HG03039 (cell line): ENCODE measurements at regions not wholly inside any gene's neighbourhood (a gene's known extent, or its start where the extent isn't known, plus 50 kb on each side); places are given as distances from the start of the nearest gene placed in this dataset.

Source experiments
- ATAC-seq: cut with Tn5 transposase; IDR thresholded peaks from one replicate; pipeline ENCODE4 v1.9.1; 2021; ENCODE audit warnings: mild to moderate bottlenecking, moderate library complexity; ENCODE audit not compliant: unreplicated experiment

GRCh38 chr16:62978451-62978850 lies 942.2 kb upstream of the CDH8 start:
- ATAC-seq, result no peak

- ATAC-seq, result no peak
Observed at GRCh38 chr16:62977876-62978275, 941.6 kb upstream of the CDH8 start.

DNA sequence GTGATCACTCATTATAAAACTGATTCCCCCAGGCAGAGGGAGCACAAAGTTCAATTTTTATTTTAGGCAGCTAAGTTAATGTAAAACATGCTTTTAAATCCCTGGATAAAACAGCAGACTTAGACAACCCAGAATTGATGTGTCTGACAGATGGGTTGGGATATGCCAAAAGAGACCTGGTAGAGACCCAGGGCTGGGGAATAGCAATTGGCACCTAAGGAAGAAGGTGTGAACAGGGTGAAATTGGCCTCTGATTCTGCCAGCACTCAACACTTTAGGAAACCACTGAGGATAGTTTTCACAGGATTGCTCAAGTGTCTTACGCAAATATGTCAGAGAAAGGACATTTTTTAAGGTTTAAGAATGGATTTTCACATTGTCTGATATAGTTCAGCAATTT lies 938.2 kb upstream of the CDH8 start:
- ATAC-seq, result no peak

- no peak for ATAC-seq
Observed at GRCh38 chr16:62970851-62971250, 934.6 kb upstream of the CDH8 start.

DNA sequence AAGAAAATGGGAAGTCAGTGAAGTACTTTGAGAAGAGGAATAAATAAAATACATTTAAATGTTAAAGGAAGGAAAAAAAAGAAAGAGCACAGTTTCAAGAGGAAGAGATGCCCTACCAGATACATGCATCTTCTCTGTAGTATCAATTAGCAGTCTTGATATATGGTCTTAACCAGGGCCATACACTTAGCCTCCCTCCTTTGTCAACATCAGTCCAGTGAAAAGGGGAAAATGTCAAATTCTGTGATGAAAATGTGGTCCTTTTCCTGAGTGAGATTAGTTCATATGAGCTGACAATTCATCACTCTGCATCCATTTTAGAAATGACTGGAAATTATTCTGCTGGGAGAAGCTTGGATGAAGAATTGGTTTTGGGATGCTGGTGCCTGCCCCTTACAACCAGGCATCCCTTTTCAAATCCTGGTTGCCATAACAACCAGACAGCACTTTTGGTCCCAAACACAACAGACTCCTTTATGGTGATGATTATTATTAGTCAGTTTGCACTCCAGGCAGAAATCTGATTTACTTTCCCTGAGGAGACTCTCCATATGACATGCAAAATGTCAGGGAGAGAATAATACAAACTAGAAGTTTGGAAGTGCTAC lies 933.6 kb upstream of the CDH8 start:
- ATAC-seq, result no peak

DNA sequence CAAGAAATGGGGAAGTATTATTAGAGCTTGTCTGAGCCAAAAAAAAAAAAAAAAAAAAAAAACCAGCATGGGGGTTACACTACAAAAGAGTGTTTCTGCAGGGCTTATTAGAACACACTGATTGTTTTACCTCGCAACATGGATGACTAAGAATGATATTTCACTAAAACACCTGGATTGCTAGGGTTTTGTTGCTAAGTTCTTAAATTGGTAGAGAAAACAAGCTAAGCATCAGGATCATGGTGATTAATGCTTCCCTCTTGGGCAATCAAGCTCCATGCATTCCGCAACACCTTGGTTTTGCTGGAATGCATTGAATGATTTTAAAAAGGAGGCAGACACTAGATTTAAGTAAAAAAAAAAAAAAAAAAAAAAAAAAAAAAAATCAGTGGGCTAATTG lies 931.4 kb upstream of the CDH8 start:
- ATAC-seq, result no peak

GRCh38 chr16:62967163-62967562 lies 930.9 kb upstream of the CDH8 start:
- no peak for ATAC-seq

DNA sequence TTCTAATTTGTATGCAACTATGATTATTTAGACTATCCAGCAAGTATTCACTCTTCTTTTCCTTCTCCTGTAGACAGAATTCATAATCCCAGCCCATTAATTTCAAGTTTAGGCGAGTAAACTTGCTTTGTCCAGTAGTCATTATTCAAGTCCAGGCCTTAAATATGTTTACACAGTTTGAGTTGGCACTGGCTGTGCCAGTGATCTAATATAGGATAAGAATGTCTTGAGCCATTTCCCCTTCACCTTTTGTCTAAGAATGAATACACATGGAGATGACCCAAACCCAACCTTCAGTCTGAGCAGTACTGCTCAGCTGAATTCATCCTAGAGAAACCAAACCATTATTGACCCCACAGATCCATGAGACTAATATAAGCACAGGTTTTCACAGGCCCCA lies 930.4 kb upstream of the CDH8 start:
- no peak for ATAC-seq

GRCh38 chr16:62965831-62966230 lies 929.6 kb upstream of the CDH8 start:
- no peak for ATAC-seq

DNA sequence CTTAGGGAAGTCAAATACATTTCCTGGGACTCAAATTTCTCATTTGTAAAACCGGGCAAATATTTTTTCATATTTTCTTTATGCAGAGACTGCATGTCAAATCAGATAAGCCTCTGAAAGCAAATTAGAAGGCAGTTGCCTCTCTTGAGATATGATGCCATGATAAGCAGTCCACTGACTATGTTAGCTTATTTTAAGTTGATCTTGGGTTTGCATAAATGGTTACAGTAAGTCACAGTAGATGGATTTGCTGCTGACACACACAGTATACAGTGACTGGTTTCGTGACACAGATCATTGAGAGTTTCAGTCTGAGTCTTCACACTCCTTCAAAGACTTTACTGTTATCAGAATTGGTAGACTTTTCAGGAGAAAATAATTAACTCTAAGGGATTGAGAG lies 927.6 kb upstream of the CDH8 start:
- ATAC-seq, result no peak

- ATAC-seq, result no peak
Observed at GRCh38 chr16:62955033-62955349, 918.8 kb upstream of the CDH8 start.

- no peak for ATAC-seq
Observed at GRCh38 chr16:62954144-62955032, 918.1 kb upstream of the CDH8 start.

DNA sequence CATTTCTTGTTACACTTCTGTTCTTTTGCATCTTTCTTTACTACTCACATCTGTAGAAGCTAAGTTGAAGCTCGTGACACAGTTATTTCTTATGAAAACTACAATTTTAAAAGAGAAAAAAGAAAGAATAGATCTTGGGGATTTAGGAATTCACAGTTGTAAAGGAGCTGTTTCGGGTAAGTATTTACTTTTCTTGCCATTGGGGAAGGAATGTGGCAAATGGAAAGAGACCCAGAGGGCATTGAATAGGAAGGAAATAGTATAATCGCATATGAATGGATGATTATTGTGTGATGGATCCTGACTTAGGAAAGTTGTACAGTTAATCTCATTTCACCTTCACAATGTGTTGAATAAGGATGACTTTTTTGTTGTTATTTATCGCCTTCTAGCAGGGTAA lies 914.1 kb upstream of the CDH8 start:
- no peak for ATAC-seq

DNA sequence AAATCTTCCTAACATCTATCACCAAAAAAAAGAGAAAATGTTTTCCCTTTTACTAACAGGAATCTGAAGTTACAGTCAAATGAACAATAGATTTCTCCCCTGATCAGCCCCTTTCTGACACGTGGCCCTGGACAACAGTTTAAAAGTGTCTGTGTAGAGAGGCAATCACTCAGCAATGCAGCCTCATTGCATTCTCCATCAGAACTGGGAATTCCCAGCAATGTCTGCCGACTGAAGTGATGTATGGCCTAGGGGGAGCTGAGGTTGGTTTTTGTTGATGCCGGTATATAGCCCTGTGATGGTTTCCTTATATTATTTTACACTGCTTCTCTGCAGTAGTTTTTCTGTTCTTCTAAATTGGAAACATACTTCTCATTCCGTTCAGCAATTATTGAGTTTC lies 904.3 kb upstream of the CDH8 start:
- ATAC-seq, result no peak

GRCh38 chr16:62939687-62940086 lies 903.4 kb upstream of the CDH8 start:
- no peak for ATAC-seq

DNA sequence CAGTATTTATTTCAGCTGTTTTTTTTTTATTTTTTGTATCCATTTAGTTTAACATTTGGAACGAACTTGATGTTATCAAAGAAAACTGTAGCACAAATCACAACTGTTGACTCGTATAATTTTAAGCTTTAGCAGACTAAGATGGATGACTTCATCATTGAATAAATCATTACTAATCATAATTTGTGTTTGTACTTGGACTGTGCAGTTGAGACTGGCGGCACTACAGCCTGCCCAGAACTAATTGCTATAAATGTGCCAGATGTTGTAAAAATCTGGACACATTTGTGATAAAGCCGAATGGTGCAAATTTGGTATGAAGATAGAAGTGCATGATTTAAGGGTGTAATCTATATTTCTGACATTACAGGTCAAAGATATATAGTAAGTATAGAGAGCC lies 897.7 kb upstream of the CDH8 start:
- no peak for ATAC-seq

GRCh38 chr16:62929593-62929992 lies 893.4 kb upstream of the CDH8 start:
- no peak for ATAC-seq

GRCh38 chr16:62927122-62927521 lies 890.9 kb upstream of the CDH8 start:
- no peak for ATAC-seq

DNA sequence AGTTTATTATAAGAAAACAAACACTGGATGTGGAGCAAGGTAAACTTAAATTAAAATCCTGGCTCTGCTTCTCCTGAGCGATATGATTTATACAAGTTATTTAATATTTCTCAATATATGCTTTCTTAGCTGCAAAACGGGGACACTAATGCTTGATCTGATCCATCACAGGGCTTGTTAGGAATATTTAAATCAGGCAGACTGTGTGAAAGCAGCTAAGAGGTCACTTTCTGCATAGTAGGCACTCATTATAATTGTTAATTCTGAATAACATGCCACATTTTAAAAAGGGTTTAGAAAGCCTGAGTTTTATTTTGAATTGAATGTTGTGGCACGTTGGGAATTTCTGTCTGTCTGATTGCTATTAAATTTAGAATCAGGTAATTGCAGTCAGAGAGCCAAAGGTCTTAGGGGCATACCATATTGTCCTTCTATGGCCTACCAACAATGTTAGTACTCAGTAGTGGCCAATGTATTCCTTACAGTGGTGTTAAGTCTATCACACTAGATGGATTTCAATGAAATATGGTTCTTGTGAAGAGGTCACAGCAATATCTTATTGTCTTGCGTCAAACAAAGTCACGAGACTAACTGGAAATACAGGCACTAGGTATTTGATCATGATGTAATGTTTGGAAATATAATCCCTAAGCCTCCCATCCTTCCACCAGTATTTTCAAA lies 890.0 kb upstream of the CDH8 start:
- ATAC-seq, result no peak

DNA sequence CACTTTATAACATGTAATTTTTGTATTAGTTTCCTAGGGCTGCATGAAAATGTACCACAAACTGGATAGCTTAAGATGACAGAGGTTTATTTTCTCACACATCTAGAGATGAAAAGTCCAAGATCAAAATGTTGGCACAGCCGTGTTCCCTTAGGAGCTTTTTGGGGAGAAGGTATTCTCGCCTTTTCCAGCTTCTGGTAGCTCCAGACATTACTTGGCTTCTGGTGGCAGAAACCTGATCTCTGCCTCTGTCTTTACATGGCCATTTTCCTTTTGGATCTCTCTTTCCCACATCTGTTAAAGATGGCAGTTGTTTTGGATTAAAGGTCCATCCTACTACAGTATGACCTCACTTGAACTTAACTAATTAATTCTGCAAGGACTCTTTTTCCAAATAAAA lies 885.7 kb upstream of the CDH8 start:
- ATAC-seq, result no peak

GRCh38 chr16:62913924-62914323 lies 877.7 kb upstream of the CDH8 start:
- ATAC-seq, result no peak

GRCh38 chr16:62913333-62913732 lies 877.1 kb upstream of the CDH8 start:
- no peak for ATAC-seq
